ENCODE measurements at regions not wholly inside any gene's neighbourhood (a gene's known extent, or its start where the extent isn't known, plus 50 kb on each side); places are given as distances from the start of the nearest gene placed in this dataset.
A peak's percentile ranks its signal among the peaks of the same experiment; 100 is the strongest.
"Not testable (repeated sequence)": the region's sequence is repeated elsewhere in the genome, so short reads cannot be mapped to it uniquely, and the experiment has no call there.

DNA sequence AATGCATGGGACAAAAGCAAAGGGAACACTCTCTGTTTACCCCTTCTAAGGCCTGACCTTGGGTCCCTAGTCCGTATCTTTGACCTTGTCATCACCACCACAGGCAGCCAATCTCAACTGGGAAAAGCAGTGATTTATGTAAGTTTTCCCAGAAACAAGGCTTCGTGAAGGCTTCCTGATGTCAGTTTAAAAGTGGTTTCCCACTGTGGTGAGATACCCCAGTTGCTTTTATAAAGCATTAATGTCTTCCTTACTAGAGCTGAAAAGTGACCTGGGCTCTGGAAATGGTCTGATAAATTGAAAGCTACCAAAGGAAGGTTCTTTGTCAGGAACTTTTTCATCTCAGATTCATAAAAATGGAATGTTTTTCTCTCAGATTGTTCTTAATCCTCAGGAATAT, 536.4 kb upstream of the PTBP2 start:
- DNase-seq, result no peak

DNA sequence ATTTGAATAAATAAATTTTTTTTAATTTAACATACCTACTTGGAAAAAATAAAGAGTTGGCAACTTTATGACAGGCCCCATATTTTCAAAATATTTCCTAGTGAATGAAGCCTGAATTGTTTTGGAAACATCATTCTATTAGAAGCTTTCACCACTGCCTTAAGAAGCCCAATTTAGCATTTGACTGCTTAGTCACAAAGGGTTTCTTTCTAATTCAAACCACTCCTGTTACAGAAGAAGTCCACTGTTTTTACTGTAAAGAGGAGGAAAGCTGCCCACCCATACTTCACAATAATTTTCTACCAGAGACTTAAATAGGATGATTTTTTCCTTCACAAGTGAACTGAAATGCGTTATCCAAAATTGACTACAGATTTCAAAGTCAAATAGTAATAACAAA, 534.6 kb upstream of the PTBP2 start:
- DNase-seq, result no peak

DNA sequence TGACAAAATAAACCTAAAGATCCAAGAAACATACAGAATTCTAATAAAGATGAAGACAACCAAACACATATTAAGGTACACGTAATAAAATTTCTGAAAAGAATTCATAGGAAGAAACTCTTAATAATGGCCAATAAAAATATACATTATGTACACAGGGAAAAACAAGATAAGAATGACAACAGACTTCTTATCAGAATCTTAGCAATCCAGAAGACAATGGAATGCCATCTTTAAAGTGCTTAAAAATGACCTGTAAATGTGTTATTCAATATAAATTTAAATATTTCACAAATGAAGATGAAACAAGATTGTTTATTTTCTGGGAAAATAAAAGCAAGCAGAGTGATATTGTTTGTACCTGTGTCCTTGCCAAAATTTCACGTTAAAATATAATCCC, 530.4 kb upstream of the PTBP2 start:
- no peak for DNase-seq

DNA sequence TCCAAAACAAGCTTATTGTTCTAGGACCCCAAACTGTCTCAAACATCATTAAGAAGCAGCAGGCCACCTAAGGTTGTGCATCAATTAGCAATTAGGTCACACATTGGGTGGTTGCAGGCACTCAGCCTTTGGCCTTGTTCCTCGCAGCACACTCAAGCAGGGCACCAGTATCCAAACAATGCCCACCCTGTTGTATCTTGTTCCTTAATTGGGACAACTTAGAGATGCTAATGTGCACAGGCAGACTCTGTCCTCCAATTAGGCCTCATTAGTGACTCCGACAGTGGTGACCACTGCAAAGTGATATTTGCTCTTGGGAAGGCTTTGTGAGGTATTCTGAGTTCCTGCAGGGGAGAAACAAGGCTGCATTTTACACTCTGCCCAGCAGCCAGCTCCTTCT, 515.1 kb upstream of the PTBP2 start:
- no peak for DNase-seq

DNA sequence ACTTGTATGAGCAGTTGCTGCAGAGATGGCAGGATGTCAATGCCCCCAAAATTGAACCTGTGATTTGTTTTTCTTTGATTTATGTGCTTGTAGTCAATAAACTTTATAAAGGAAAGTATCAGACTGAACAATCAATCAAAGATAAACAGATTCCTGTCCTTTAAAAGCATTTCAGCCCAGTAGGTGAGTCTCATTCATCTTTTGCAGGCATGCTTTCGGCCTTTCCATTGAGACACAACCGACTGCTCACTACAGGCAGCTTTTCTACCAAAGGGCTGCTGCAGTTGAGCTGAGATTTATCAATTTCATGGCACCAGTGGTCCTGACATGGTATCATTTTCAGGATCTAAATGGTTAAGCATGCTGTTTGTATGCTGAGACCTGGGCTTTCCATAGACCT, 513.6 kb upstream of the PTBP2 start:
- DNase-seq, result no peak

DNA sequence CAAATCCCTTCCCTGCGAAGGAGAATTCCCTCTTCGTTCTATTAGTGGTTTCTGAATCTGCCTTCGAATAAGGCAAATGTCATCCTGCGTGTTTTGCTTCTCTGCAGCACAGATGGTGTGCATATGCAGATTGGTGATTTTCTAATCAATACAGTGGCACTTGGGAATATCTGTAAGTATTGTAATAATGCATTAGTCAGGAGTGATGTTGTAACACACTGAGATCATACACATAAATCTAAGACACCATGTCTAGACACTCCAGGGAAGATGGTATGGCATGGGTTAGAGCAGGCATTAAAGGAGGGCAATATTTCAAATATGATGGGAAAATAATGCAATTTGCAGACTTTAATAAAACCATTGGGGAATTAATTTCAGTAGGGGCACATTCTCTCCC, 513.2 kb upstream of the PTBP2 start:
- no peak for DNase-seq

DNA sequence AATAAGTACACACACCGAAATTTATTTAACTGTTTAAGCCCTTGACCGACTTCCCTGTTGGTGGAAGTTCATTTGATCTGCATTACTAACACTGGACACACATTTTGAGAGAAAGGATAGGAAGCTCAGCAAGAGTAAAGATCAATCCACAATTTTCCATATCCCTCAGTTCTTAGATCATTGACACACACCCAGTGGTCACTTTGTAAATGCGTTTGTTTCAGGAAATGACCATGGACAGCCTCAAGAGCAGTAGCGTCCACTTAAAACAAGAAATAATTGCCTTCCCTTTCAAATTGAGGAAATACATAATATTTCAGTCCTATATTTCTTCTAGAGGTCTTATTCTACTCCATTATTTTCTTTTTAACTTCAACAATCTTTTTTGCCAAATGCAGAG, 511.5 kb upstream of the PTBP2 start:
- no peak for DNase-seq

DNA sequence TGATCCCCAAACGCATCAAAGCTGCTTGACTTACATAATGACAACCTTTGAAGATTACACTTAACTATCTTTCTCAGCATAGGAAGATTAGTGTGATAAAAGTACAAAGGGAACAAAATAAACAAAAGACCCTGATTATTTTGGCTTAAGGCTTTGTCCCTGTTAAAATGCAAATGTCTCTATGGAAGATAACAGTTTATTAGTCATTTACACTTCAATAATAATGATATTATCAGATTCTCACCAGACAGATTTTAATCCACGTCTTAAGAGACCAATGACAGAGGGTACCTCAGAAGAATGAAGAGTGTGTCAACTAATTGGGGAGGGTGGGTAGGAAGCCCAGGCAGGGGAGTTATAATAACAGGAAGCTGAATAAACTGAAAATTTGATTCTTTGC, 510.4 kb upstream of the PTBP2 start:
- no peak for DNase-seq

DNA sequence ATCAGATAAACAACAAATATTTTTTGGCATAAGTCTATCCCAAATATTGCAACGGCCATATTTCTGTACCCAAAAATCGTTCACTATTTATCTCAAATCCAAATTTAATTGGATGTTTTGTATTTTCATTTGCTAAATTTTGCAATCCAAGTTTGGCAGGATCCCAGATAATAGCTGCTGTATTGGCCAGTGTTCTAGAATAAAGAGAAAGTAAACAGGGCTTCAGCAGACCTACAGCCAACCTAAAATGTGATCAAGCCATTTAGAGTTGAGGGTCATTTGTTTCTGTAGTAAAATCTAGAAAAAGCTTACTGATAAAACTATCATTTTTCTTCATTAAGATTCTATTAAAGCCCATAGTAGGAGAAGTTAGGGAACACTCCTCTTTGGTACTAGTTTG, 506.6 kb upstream of the PTBP2 start:
- DNase-seq, result no peak

DNA sequence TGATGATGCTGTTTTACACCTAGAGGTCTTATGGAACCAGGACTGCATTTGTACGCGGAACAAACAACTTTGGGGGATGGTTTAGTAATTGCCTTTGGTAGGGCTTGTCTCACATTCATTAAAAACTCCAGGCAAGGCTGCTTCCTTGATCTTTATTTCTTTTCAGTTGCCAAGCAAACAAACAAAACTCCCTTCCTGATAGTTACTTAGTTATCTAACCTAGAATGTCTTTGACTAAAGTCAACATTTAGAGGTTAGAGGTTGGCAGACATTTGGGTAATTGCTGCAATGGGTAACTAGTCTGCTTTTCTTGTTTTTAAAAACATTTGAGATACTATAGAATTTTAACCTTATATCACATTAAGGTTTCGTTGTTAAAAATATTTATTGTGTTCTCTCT, 500.9 kb upstream of the PTBP2 start:
- DNase-seq, result no peak

DNA sequence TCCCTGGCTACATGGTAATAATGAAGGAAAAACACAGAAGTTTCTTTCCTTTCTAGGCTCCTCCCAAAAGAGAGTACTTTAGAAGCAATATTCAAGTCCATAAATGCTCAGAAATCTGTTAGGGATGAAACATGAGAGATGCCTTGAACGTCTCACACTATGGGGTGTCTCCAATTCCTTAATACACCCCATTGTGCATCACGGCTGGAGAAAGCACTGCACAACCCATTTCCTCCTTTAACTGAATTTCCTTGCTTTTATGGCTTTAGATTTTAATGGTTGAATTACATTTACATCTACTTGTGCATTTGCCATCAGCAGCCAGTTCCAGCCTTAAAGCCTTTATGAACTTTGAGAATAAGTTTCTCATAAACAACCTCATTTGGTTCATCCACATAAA, 498.9 kb upstream of the PTBP2 start:
- DNase-seq, result no peak

DNA sequence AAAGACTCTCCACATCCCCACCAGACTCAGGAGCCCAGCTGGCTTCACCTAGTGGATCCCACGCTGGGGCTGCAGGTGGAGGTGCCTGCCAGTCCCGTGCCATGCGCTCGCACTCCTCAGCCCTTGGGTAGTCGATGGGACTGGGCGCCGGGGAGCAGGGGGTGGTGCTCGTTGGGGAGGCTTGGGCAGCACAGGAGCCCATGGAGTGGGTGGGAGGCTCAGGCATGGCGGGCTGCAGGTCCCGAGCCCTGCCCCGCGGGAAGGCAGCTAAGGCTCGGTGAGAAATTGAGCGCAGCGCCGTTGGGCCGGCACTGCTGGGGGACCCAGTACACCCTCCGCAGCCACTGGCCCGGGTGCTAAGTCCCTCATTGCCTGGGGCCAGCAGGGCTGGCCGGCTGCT, 497.4 kb upstream of the PTBP2 start:
- not testable (repeated sequence) for DNase-seq

DNA sequence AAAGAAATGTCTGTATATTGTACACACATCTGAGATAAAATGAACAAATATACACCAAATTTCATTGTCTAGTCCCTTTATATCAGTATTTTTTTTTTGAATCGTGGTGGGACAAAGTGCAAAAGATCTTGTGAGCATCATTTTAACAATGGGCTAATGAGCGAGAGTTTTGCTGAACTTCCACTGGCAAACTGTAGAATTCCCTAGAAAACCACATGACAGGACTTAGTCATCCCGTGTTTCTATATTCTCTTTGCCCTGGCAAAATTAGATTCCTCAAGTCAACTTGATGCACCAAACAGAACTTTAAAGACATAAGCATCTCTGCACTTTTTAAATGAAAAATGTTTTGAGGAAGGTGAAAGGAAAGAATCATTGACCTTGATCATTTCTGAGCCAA, 488.2 kb upstream of the PTBP2 start:
- DNase-seq, result no peak

DNA sequence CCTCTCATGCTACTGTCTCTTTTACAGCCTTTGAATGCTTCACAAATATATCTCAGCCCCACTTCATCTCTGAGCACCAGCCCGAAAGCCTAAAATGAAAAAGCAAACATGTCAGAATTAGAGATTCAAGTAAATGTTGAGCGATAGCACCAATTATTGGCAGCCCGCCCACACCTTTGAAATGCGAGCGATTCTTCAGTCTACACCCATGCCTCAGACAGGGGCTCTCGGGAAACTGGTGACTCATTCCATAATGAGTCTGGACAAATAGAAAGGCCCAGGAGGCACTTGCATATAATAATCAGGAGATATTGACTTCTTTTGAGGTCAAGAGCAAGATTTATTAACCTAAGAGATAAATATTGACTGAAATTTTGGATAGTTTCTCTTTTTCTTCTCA, 487.3 kb upstream of the PTBP2 start:
- peak in 1 of 3 donors; percentile 26 for DNase-seq

DNA sequence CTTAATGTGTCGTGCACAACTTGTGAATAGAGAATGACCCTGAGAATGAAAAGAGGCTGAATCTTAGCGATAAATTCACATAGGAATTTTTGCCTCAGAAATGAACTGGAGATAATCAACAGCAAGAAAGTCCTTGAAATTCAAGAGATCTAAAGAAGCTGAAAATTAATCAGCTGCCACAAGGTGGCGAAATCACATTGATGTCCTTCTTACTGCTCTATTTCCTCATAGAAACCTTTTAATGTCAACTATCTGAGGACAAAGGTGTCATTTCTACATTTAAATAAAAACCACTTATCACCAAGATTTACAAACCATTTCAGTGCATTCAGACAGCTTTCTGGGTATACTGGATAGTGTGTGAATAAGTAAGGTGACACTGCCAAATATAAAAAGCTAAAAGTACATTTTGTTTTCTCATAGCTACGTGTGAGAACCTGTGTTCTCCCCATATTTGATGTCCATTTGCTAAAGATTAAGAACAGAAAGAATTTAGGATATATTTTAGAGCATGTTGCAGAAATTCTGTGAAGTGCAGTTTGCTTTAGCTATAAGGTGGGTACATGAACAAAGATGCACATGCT, 485.3 kb upstream of the PTBP2 start:
- DNase-seq, result peak; percentile 35 to 79 (median 68)

DNA sequence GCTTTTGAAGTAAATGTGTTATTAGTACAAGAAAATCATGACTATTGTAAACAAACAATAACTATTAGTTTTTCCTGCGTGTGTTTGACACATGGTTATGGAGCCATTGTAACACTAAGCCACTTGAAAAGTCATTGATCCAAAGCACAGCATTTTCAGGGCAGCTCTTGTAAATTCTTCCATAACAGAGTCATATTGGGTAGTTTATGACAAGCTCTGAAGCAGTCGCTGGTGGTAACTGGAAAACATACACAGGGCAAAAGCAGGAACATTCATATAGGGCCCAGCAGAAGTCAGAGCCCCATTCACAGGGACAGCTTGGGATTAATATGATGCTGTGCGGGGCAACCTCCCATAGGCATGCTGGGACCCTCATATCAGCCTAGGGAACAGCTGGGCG, 483.2 kb upstream of the PTBP2 start:
- no peak for DNase-seq

DNA sequence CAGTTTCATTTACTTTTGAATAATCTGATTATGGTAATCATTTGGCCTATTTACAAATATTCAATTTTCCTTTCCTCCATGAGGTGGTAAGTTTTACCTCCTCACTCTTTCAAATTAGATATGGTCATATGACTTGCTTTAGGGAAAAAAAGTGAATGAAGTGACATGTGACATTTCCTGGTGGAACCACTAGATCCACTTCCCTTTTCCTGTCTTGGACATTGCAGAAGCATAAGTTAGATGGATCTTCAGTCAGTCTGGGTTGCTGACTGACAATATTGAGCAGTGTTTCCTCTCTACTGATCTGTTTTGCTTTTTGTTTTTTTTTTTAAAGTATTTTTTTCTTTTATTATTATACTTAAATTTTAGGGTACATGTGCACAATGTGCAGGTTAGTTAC, 481.1 kb upstream of the PTBP2 start:
- DNase-seq, result no peak

DNA sequence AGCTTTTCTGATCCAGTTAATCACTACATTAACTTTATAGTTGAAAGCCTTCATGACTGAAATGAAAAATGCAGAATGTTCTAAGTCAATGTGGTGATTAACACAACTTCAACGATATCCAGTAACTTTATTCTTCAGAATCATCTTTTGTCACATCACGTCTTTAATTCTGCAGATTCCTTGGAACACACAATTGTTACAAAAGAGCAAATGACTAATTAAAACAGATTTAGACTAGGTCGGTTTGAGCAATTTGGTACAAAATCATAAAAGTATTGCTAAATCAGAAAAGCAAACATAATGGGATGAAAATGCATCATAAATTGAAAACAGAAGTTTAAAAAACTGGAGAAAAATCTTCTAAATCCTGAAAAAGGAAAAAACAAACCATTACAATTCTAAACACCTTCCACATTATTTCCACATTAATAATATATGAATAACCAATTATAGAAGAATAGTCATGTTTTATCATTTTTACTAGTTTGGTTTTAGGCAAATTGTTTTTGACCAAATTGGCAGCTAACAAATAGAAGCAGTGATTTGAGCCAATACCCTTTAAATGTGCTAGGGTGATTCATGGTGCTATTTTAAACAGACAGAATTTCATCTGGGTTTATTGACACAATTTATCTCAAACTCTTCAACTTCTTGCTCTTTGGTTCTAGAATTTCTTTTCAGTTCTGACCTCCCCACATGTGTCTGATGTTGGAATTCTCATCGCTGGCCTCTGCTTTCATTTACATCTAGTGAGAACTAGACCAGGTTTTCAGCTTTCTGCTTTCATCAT, 468.1 kb upstream of the PTBP2 start:
- no peak for DNase-seq

DNA sequence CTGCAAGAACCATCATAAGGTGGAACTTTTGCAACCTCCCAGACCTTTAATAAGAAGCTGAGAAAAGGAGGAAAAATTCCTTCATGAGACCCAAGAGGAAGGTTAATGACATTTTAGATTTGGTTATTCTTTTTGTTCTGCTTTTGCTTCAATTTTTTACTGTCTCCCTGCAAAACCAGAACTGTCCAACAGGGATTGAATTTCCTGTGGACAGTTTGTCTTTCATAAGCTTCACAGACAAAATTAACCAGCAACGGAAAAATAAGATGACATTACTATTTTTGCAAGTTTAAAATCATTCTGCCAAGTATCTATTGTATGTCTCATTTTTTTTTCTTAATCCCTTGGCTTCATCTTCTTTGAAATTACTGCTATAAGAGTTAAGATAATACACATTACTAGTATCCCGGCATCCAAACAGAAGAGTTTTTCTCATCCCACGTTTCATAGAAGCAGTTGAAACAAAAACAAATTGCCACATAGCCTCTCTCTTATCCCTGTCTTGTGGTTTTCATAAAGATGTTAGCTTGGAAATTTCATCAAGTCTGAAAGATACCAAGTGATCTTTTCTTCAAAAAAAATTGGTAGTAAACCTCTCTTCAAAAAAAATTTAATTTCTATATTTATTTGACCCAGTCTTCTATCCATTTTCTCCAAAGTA, 465.3 kb upstream of the PTBP2 start:
- DNase-seq, result peak in 1 of 3 donors; percentile 52

DNA sequence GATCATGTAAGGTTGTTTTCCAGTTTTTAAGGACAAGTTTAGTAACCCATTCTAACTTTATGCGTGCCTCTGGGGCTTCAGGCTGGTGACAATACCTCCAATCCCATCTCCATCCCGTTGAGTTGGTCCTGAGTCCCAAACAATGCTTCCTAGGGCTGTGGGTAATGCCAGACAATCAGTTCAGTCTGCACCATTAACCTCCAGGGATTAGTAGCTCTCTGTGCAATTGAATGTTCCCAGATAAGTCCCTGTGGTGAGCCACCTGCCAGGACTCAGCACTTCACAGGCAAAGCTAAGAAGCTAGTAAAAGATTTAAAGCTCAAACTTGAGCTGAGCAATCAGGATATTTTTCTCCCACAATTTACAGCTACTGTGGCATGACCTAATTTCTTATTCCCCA, 462.2 kb upstream of the PTBP2 start:
- no peak for DNase-seq

DNA sequence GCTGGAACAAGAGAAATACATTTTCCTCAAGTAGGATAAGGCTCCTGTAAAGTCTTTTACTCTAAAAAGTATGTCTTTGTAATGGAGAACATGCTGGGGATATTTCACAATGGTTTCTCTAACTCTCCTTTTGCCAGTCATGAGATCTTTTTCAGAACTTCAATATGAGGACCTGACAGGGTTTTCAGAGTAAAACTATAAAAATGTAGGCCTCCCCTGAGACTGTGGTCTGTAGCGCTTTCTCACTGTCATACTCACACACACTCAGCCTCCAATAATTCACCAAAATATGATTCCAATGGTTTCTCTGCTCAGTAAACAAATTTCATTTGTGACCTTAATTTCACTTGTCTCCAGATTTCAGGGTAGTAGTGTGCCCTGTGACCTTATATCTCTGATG, 440.1 kb upstream of the PTBP2 start:
- no peak for DNase-seq

DNA sequence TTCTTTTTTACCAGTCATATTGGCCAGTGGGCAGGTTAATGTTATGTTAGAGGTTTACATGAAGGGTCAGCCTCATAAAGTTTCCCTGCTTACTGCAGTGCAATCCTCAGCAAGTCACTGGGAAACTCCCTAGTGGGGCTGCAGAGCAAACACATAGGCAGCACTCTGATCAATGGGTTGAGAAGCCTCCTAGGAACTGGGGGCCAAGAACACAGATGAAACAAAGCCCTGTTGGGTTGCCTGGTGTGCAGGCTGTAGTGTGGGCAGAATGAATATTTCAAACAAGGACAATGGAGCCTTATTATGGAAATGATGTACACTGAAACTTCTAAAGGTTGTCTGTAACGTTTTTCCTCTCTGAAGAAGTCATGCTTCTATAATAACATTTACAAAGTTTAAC, 431.6 kb upstream of the PTBP2 start:
- DNase-seq, result peak in 1 of 3 donors; percentile 20

DNA sequence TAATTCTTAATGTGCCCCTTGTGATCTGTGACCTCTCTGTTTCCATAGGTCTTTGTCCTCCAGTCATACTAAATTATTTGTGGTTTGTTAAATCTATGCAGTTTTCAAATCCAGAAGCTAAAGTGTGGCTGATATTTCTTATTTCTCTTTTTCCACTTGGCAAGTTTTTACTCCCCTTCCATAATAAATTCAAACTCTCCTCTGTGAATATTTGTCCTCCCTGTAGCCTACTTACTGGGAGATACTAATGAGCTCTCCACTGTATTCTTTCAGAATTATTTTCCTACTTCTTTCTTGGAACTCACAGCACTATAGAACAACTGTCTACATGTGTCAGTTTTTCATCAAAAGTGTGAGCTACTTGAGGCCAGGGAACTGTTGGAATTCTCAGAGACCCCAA, 430.8 kb upstream of the PTBP2 start:
- DNase-seq, result peak in 2 of 3 donors; percentile 17 to 59

DNA sequence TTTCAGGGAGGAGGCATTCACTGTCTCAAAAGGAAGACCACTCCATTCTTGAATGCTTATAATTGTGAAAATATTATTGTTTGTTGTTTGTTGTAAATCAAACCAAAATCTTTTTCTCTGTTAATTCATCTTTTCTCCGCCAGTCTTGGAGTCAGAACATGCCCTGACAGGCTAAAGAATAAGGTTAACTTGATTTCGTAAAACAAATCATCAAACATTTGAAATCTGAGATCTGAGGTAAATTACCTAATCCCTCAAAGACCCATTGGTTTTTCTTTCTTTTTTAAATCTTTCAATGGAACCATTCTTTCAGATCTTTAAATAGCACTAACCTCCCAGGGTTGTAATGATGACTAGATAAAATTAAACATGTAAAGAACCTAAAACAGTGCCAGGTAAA, 430.1 kb upstream of the PTBP2 start:
- no peak for DNase-seq
